Putamen (tissue), 1 donor: ENCODE measurements at regions not wholly inside any gene's neighbourhood (a gene's known extent, or its start where the extent isn't known, plus 50 kb on each side); places are given as distances from the start of the nearest gene placed in this dataset.

Experiments used
- DNase-seq: peaks from one replicate; pipeline ENCODE4 v3.0.0-alpha.2; 2016; ENCODE audit warnings: low spot score

GRCh38 chr9:108496846-108497245 lies 358.9 kb downstream of the ACTL7B start:
- DNase-seq = no peak

- no peak for DNase-seq
These were observed 366.2 kb downstream of the ACTL7B start for GRCh38 chr9:108489567-108489966.

- no peak for DNase-seq
These were observed 369.0 kb downstream of the ACTL7B start for GRCh38 chr9:108486831-108487230.

DNA sequence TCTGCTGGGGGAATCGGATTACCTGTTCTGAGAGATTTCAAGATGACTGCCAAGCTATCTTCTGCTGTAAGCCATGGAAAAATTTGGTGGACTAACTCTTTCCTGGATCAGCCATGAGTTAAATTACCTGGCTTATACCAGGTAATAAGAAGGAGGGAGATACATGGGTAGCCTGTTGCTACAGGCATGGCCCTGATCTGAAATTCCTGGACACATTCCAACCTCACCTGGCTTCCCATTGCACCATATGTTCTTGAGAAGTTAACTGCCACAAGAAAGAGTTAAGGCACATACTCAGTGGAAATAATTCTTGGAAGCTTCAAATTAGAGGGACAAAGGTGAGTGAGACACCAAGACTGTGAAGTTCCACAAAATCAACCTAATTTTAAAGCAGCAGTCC lies 371.3 kb downstream of the ACTL7B start:
- no peak for DNase-seq

GRCh38 chr9:108483676-108484075 lies 372.1 kb downstream of the ACTL7B start:
- no peak for DNase-seq

- no peak for DNase-seq
These were observed 375.7 kb downstream of the ACTL7B start for GRCh38 chr9:108479989-108480652.

GRCh38 chr9:108478431-108479332 lies 377.1 kb downstream of the ACTL7B start:
- peak; percentile 2 for DNase-seq

GRCh38 chr9:108477529-108478006 lies 378.2 kb downstream of the ACTL7B start:
- DNase-seq = no peak

GRCh38 chr9:108476574-108476973 lies 379.2 kb downstream of the ACTL7B start:
- no peak for DNase-seq

DNA sequence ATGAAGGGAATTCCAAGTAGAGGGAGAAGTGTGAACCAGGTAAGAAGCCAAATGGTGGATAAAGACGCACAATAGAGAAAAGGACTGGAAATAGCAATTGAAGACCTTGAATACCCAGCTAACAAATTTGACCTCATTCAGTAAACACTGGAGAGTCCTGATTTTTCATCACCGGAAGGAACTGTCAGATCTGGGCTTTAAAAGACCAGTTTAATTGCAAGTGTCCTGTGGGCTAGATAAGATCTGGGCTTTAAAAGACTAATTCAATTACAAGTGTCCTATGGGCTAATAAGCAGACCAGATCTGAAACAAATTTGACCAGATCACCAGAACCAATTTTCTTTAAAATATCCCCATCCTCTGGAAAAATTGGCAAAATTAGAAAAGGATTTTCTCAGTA lies 380.0 kb downstream of the ACTL7B start:
- DNase-seq = no peak

GRCh38 chr9:108474356-108474755 lies 381.4 kb downstream of the ACTL7B start:
- no peak for DNase-seq

DNA sequence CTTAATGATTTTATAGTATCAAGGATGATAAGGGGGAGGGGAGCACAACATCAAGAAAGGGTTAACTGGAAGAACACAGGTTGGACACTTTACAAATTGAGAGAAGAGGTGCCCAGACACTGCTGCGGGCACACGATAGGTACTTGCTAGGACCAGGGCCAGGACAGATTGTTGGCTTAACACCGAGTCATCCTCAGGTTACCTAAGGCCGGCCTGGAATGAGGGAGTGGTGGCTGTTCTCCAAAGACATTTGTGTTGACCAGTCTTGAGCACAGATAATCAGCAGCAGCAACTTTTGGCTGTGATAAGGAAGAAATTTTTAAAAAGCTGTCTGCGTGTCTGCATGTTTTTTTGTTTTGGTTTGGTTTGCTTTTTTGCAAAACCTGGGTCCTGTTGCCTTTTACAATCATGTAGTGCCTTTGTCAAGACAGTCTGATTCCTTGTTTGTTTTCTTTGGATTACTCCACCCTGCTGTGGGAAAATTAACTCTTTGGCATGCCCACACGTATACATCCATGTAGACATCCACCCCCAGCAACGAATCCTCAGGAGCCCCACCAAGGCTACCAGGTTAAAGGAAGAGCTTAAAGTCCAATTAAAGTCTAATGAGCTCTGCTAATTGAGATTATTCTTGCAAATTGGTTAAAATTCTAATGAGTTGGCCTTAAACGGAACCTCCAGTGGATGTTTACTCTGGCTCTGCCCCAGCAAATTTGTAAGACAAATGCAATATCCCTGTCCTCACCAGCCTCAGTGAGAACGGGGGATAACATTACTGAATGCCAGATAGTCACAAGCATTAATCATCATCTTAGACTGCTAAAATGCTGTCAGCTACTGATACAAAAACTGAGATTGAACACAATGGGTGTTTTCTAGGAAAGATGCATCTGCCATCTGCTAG lies 382.3 kb downstream of the ACTL7B start:
- DNase-seq = no peak

DNA sequence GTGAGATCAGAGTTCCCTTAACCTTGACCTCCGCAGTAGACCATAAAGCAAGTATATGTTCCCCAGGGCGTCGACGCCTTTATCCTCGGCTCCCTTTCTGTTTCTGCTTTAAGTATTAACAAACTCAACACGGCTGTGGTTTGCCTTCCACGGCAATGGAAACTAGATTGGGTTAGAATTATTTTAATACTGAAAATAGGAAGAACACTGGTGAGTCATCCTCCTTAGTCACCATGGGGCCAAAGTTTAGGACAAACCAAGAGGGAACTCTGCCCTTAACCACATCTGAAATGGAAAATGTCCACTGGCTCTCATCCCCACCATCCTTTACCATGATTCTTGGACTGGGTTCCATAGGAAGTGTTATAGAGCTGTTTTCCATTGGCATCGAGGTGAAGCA lies 386.1 kb downstream of the ACTL7B start:
- no peak for DNase-seq

GRCh38 chr9:108468364-108468763 lies 387.4 kb downstream of the ACTL7B start:
- DNase-seq = no peak

DNA sequence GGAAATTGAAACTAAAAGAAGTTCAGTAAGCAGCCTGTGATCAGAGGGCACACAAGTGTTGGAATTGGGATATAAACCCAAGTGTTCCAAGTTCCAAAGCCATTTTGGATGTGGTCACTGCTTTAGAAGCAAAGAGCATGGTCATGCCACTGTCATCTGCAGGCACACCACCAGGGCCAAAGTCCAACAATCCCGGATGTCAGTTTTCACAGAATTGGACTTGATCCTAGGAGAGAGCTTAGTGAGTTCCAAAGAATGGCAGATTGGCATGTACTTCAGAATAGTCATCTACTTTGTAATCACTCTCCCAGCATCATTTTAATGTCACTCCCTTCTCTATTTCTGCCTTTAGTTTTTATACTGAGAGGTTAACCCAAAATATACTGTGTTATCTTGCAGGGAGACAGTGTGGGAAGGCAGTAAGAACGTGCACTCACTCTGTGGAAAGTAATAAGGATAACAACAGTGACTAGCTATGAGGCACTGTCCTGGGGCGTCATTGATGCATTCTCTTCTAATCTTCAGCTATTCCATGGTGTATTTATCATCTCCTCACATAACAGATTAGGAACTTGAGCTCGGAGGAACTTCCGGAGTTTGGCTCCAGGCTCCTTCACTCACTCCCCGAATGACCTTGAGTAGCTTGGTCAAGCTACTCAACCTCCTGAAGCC lies 388.0 kb downstream of the ACTL7B start:
- no peak for DNase-seq

- DNase-seq = no peak
These were observed 388.6 kb downstream of the ACTL7B start for GRCh38 chr9:108467161-108467560.

DNA sequence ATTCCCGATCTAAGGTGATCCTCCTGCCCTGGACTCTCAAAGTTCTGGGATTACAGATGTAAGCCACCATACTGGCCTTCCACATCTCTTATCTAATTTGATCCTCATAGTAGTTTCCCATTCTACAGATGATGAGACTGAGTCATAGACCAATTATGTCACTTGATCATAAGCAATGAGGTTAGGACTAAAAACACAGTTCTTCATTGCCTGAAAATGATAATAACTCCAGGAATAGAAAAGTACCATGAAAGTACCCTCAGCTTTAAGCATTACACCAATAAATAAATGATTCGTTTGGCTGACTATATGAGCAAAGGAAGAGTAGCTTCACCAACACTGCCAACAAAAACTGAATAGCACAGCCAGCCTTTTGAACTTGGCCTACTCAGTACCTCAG lies 389.5 kb downstream of the ACTL7B start:
- no peak for DNase-seq

DNA sequence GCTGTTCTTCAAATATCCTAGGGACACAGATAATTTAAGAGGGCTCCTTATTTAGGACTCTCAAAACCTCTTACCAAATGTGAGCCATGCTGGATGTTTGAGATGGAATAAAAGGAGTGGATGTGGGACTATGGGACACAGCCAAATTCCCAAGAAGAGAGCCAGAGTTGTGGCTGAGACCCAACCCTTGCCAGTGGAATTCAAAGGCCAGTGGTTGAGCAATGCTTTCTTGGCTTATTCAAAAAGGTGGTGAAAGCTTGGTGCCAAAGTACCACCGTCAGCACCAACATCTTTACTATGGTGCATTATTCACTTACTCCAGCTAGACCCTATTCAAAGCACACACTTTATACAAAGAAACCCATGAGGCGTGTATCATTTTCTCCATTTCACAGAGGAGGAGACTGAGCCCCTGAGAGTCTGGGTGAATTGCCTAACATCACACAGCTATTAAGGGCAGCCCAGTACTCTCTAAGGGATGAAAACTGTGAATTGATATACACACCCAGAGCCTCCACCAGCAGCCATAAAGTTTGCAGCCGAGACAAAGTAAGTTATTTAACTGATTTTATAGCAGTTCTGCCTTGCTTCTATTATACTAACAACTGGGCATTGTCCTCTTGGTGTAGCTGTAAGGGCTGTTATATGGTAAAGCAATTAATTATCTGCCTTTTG lies 391.7 kb downstream of the ACTL7B start:
- no peak for DNase-seq

- no peak for DNase-seq
These were observed 398.9 kb downstream of the ACTL7B start for GRCh38 chr9:108456903-108457302.

GRCh38 chr9:108445431-108446071 lies 410.2 kb downstream of the ACTL7B start:
- peak; percentile 89 for DNase-seq
